HepG2 (cell line): ENCODE measurements at regions not wholly inside any gene's neighbourhood (a gene's known extent, or its start where the extent isn't known, plus 50 kb on each side); places are given as distances from the start of the nearest gene placed in this dataset.

Source experiments
- ATAC-seq: fragments of 200-7000 bp; cut with Tn5 transposase; 3 replicates; pipeline ENCODE4 v1.9.1; 2020; ENCODE audit warnings: mild to moderate bottlenecking, moderate library complexity
- BruUV-seq: library from RNA; stranded (reverse); fragments of 400-500 nt; replicated peaks from 2 replicates; lab custom pipeline; 2021; lab: Mats Ljungman, UMichigan
- CTCF ChIA-PET: fragments of 300-600 bp; formaldehyde crosslinking; extraction: SDS; loops from one replicate; lab custom pipeline; 2021; ENCODE audit warnings: low total read pairs, inconsistent platforms, low intra/inter-chr PET ratio; lab: Yijun Ruan, JAX
- POLR2A ChIA-PET: fragments of 350-600 bp; sonication (Branson Sonifier 250); formaldehyde crosslinking; loops from one replicate; lab custom pipeline; 2020; ENCODE audit warnings: antibody characterized with exemption, inconsistent platforms; lab: Yijun Ruan, JAX
- DNase-seq: peaks from one replicate; pipeline ENCODE4 v3.0.0-alpha.2; 2015; ENCODE audit warnings: low spot score
- FAIRE-seq: peaks from 3 replicates; lab custom pipeline; 2011; peaks lifted over from hg19 to GRCh38; lab: Jason Lieb, UNC
- H2AFZ ChIP-seq: one replicate; pipeline ENCODE4 v1.6.1; 2011; ENCODE audit warnings: low read length, inconsistent platforms
- H3K27ac ChIP-seq: fragments of 300-600 bp; 3 replicates; pipeline ENCODE4 v1.8.0; 2011; ENCODE audit warnings: mixed run types, mild to moderate bottlenecking, mixed read lengths, low read length, inconsistent platforms; ENCODE audit not compliant: insufficient read depth; ENCODE audit errors: extremely low read length
- H3K27me3 ChIP-seq, 2 experiments: fragments of 200-600 bp in 1 of 2; 2 replicates in 1 of 2; 3 replicates in 1 of 2; pipeline versions ENCODE4 v1.6.0 to v1.8.0; 2011; ENCODE audit warnings: low read length in 2 of 2, mild to moderate bottlenecking in 2 of 2, moderate library complexity in 2 of 2, inconsistent platforms in 1 of 2; ENCODE audit not compliant: insufficient read depth in 2 of 2, control insufficient read depth in 1 of 2
- H3K36me3 ChIP-seq, 2 experiments: fragments of 200-600 bp in 1 of 2; replicated peaks in 1 of 2; 2 replicates in 1 of 2; 3 replicates in 1 of 2; pipeline versions ENCODE4 v1.5.1 to v1.8.0; 2011; ENCODE audit warnings: low read length in 2 of 2, inconsistent platforms in 1 of 2; ENCODE audit not compliant: insufficient read depth in 2 of 2, control insufficient read depth in 1 of 2
- H3K4me1 ChIP-seq: 2 replicates; pipeline ENCODE4 v1.5.1; 2012; ENCODE audit warnings: low read length, inconsistent platforms; ENCODE audit not compliant: insufficient read depth
- H3K4me2 ChIP-seq: 2 replicates; pipeline ENCODE4 v1.6.0; 2011; ENCODE audit warnings: low read depth, low read length, inconsistent platforms
- H3K4me3 ChIP-seq, 3 experiments: fragments of 200-600 bp in 1 of 3; sonication (generic), shearing (Covaris generic) in 1 of 3; replicated peaks in 1 of 3; 2 replicates each; pipeline ENCODE4 v1.5.1; 2011 to 2016; ENCODE audit warnings: low read length in 3 of 3, inconsistent platforms in 2 of 3, low read depth in 2 of 3, mild to moderate bottlenecking in 2 of 3, control low read depth in 1 of 3, mixed read lengths in 1 of 3; ENCODE audit not compliant: insufficient read depth in 1 of 3
- H3K79me2 ChIP-seq: one replicate; pipeline ENCODE4 v1.6.1; 2011; ENCODE audit warnings: low read length, inconsistent platforms; ENCODE audit not compliant: insufficient read depth
- H3K9ac ChIP-seq: 2 replicates; pipeline ENCODE4 v1.6.0; 2011; ENCODE audit warnings: mild to moderate bottlenecking, low read depth, low read length, inconsistent platforms; ENCODE audit not compliant: insufficient read depth
- H3K9me3 ChIP-seq: 2 replicates; pipeline ENCODE4 v1.5.1; 2012; ENCODE audit warnings: mild to moderate bottlenecking, low read length
- H4K20me1 ChIP-seq: 2 replicates; pipeline ENCODE4 v1.6.0; 2011; ENCODE audit warnings: inconsistent platforms, mild to moderate bottlenecking, low read length, moderate library complexity; ENCODE audit not compliant: insufficient read depth
- ADNP ChIP-seq: sonication (generic); formaldehyde crosslinking; IDR thresholded peaks from 2 replicates; pipeline ENCODE4 v1.4.0; 2020; ENCODE audit warnings: missing genetic modification reagents
- ATF7 ChIP-seq, 2 experiments: fragments of 450-650 bp in 1 of 2; sonication (generic) in 1 of 2; formaldehyde crosslinking in 1 of 2; IDR thresholded peaks; 2 replicates each; pipeline versions ENCODE4 v1.4.0 to v1.6.1; 2016 to 2020; ENCODE audit warnings: antibody characterized with exemption in 1 of 2, mild to moderate bottlenecking in 1 of 2, missing genetic modification reagents in 1 of 2
- CREB1 ChIP-seq, 2 experiments: fragments of 450-650 bp in 1 of 2; IDR thresholded peaks; 2 replicates each; pipeline ENCODE4 v1.6.1; 2016 to 2017; ENCODE audit warnings: control low read depth in 1 of 2, mild to moderate bottlenecking in 1 of 2, missing compliant biosample characterization in 1 of 2, missing genetic modification characterization in 1 of 2
- GLI4 ChIP-seq: sonication (generic); formaldehyde crosslinking; IDR thresholded peaks from 2 replicates; pipeline ENCODE4 v1.5.1; 2020; ENCODE audit warnings: missing genetic modification reagents, mild to moderate bottlenecking, moderate library complexity, borderline replicate concordance
- MIER2 ChIP-seq: IDR thresholded peaks from 2 replicates; pipeline ENCODE4 v1.6.1; 2016; ENCODE audit warnings: missing biosample characterization, missing genetic modification reagents
- NFIB ChIP-seq: sonication (generic); formaldehyde crosslinking; IDR thresholded peaks from 2 replicates; pipeline ENCODE4 v1.9.0; 2021; ENCODE audit warnings: missing genetic modification reagents, mild to moderate bottlenecking, borderline replicate concordance
- NR2F6 ChIP-seq, 2 experiments: IDR thresholded peaks; 2 replicates each; pipeline ENCODE4 v1.6.1; 2016; ENCODE audit warnings: antibody characterized with exemption in 1 of 2, mild to moderate bottlenecking in 1 of 2
- RBM22 ChIP-seq: fragments of 200-400 bp; formaldehyde crosslinking; optimal IDR thresholded peaks from 2 replicates; pipeline ENCODE3; 2017; ENCODE audit warnings: mild to moderate bottlenecking, low read length, moderate library complexity
- ZNF333 ChIP-seq: sonication (generic); formaldehyde crosslinking; IDR thresholded peaks from 2 replicates; pipeline ENCODE4 v1.4.0; 2020; ENCODE audit warnings: mild to moderate bottlenecking, missing genetic modification reagents, borderline replicate concordance
- WGBS: methylation state at CpG from one replicate; pipeline ENCODE4 v1.1.6; 2017; ENCODE audit warnings: low lambda C conversion rate; 5-methylcytosine and 5-hydroxymethylcytosine counted together
- in situ Hi-C: cut with HindIII; loops from 2 replicates; pipeline ENCODE4 v1.10.0; 2017; ENCODE audit warnings: low pct_unique_long_range_greater_than_20kb; ENCODE audit not compliant: extremely low pct_ligation_motif_present
- intact Hi-C: fragments of 100-400 bp; cut with micrococcal nuclease; formaldehyde crosslinking; loops from one replicate; pipeline ENCODE4 v1.10.0; 2022; ENCODE audit not compliant: unreplicated experiment
- TF ChIP-seq, protein P1 (sequence below): sonication (generic); formaldehyde crosslinking; IDR thresholded peaks from 2 replicates; pipeline ENCODE4; 2020; ENCODE audit warnings: missing genetic modification reagents, mild to moderate bottlenecking, borderline replicate concordance
- TF ChIP-seq, protein P2 (sequence below): fragments of 450-650 bp; IDR thresholded peaks from 2 replicates; pipeline ENCODE4 v1.6.1; 2017
- TF ChIP-seq, protein P3 (sequence below): sonication (generic); formaldehyde crosslinking; IDR thresholded peaks from 2 replicates; pipeline ENCODE4 v1.9.0; 2021; ENCODE audit warnings: missing genetic modification reagents, mild to moderate bottlenecking, borderline replicate concordance
- TF ChIP-seq, protein P4 (sequence below): sonication (generic); formaldehyde crosslinking; IDR thresholded peaks from 2 replicates; pipeline ENCODE4 v1.4.0; 2020; ENCODE audit warnings: mild to moderate bottlenecking, low read depth, missing genetic modification reagents

DNA sequence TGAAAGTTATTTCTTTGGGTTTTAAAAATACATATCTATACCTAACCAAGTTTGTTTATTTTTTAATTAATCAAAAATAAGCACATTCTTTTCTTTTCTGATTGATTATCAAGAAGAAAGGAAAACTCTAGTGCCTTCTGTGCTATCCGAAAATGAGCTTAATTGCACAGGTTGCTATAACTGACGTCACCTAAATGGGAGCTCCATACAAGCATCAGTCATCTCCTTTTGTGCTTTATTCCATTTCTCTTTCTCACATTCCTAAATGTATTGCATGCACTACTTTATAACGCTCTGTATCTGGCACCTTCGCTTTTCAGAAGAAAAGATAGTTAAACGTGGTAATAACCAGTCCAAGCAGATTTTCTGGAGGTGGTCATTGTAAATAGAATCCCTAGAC is 675.0 kb downstream of the STPG2 start:
- BruUV-seq, result no TSS peak
- H3K27ac ChIP-seq, result no peak overlapping the region
- in situ Hi-C loops (no loop called here), intact Hi-C loops (no loop called here)
- H2AFZ ChIP-seq, result no peak overlapping the region
- no peaks in the 10 kb centered on the region for H3K4me1 ChIP-seq
- no peak overlapping the region for H3K9ac ChIP-seq
- no peak overlapping the region for H3K4me3 ChIP-seq
- H3K79me2 ChIP-seq, result no peaks in the 10 kb centered on the region
- TF ChIP-seq NFIB (CRISPR knock-in tag) (no peak), CREB1 (IDR thresholded peaks at IDR 0.05) (peak; percentile 72), CREB1 (CRISPR knock-in tag; IDR thresholded peaks at IDR 0.05) (no peak), ATF7 (IDR thresholded peaks at IDR 0.05) (peak; percentile 54), ATF7 (CRISPR knock-in tag; IDR thresholded peaks at IDR 0.05) (no peak)
- WGBS, result 2% methylated on average over 5 of the region's 5 CpGs
- H3K9me3 ChIP-seq, result peaks cover 76% of the 10 kb centered on the region
- ATAC-seq, result no peak
- DNase-seq, result no peak
- no peaks in the 10 kb centered on the region for H3K36me3 ChIP-seq
- ChIA-PET POLR2A (no interaction called here), CTCF (no interaction called here)
- FAIRE-seq, result no peak
- H3K27me3 ChIP-seq, result no peaks in the 10 kb centered on the region
- H3K4me2 ChIP-seq, result no peak overlapping the region
- no peaks in the 10 kb centered on the region for H4K20me1 ChIP-seq

DNA sequence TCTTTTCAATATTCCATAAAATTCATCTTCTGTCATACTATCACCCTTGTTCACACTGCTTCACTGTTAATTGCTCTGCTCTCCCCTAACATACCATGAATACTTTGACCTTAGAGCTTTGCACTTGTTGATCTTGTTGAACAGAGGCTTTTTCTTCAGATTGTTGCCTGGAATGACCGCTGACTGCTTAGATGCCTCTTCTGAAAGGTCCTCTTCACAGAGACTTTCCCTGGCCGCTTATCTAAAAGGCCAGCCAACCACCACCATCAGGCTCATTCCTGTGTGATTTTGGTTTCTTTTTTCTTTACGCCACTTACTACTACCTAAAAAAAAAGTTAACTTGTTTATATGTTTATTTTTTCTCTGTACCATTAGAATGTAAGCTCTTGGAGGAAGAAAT is 667.7 kb downstream of the STPG2 start:
- intact Hi-C loops, result no loop called here
- H3K79me2 ChIP-seq, result no peaks in the 10 kb centered on the region
- DNase-seq (no peak), FAIRE-seq (no peak), ATAC-seq (no peak)
- H3K36me3 ChIP-seq, result no peaks in the 10 kb centered on the region
- CTCF ChIA-PET, result no interaction called here
- H3K4me2 ChIP-seq, result no peak overlapping the region
- H3K27ac ChIP-seq, result no peak overlapping the region
- no peak overlapping the region for H3K4me3 ChIP-seq
- H4K20me1 ChIP-seq, result no peaks in the 10 kb centered on the region
- POLR2A ChIA-PET, result no interaction called here
- no peaks in the 10 kb centered on the region for H3K4me1 ChIP-seq
- 5% methylated on average over 3 of the region's 3 CpGs for WGBS
- BruUV-seq, result no TSS peak
- no peaks in the 10 kb centered on the region for H3K27me3 ChIP-seq
- no peak overlapping the region for H2AFZ ChIP-seq
- peaks cover 57% of the 10 kb centered on the region for H3K9me3 ChIP-seq
- in situ Hi-C loops, result no loop called here
- no peak overlapping the region for H3K9ac ChIP-seq
- TF ChIP-seq RBM22 (no peak), ADNP (CRISPR knock-in tag) (no peak), MIER2 (CRISPR knock-in tag) (no peak), NR2F6 (IDR thresholded peaks at IDR 0.05) (no peak), NR2F6 (CRISPR knock-in tag; IDR thresholded peaks at IDR 0.05) (no peak), GLI4 (CRISPR knock-in tag) (no peak), ZNF333 (CRISPR knock-in tag) (no peak)
- TF ChIP-seq, protein P1, sequence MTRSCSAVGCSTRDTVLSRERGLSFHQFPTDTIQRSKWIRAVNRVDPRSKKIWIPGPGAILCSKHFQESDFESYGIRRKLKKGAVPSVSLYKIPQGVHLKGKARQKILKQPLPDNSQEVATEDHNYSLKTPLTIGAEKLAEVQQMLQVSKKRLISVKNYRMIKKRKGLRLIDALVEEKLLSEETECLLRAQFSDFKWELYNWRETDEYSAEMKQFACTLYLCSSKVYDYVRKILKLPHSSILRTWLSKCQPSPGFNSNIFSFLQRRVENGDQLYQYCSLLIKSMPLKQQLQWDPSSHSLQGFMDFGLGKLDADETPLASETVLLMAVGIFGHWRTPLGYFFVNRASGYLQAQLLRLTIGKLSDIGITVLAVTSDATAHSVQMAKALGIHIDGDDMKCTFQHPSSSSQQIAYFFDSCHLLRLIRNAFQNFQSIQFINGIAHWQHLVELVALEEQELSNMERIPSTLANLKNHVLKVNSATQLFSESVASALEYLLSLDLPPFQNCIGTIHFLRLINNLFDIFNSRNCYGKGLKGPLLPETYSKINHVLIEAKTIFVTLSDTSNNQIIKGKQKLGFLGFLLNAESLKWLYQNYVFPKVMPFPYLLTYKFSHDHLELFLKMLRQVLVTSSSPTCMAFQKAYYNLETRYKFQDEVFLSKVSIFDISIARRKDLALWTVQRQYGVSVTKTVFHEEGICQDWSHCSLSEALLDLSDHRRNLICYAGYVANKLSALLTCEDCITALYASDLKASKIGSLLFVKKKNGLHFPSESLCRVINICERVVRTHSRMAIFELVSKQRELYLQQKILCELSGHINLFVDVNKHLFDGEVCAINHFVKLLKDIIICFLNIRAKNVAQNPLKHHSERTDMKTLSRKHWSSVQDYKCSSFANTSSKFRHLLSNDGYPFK (CRISPR knock-in tag), result no peak
- TF ChIP-seq, protein P2, sequence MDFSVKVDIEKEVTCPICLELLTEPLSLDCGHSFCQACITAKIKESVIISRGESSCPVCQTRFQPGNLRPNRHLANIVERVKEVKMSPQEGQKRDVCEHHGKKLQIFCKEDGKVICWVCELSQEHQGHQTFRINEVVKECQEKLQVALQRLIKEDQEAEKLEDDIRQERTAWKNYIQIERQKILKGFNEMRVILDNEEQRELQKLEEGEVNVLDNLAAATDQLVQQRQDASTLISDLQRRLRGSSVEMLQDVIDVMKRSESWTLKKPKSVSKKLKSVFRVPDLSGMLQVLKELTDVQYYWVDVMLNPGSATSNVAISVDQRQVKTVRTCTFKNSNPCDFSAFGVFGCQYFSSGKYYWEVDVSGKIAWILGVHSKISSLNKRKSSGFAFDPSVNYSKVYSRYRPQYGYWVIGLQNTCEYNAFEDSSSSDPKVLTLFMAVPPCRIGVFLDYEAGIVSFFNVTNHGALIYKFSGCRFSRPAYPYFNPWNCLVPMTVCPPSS, result no peak
- TF ChIP-seq, protein P3, sequence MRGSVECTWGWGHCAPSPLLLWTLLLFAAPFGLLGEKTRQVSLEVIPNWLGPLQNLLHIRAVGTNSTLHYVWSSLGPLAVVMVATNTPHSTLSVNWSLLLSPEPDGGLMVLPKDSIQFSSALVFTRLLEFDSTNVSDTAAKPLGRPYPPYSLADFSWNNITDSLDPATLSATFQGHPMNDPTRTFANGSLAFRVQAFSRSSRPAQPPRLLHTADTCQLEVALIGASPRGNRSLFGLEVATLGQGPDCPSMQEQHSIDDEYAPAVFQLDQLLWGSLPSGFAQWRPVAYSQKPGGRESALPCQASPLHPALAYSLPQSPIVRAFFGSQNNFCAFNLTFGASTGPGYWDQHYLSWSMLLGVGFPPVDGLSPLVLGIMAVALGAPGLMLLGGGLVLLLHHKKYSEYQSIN, result no peak
- TF ChIP-seq, protein P4, sequence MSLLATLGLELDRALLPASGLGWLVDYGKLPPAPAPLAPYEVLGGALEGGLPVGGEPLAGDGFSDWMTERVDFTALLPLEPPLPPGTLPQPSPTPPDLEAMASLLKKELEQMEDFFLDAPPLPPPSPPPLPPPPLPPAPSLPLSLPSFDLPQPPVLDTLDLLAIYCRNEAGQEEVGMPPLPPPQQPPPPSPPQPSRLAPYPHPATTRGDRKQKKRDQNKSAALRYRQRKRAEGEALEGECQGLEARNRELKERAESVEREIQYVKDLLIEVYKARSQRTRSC, result no peak
